Omental fat pad (tissue), 3 donors: ENCODE measurements at regions not wholly inside any gene's neighbourhood (a gene's known extent, or its start where the extent isn't known, plus 50 kb on each side); places are given as distances from the start of the nearest gene placed in this dataset.

Source experiments
- ATAC-seq: fragments of 150-250 bp; one replicate; pipeline ENCODE4 v1.9.1; 2016; ENCODE audit warnings: mild to moderate bottlenecking, moderate library complexity; ENCODE audit not compliant: low FRiP score
- DNase-seq: peaks from one replicate; pipeline ENCODE4 v3.0.0-alpha.2; 2019; ENCODE audit warnings: low spot score
- TF ChIP-seq, protein P1 (sequence below), 3 donors: fragments of 450-650 bp; IDR thresholded peaks; one replicate each; pipeline ENCODE4 v1.5.1; 2016 to 2017; ENCODE audit warnings: antibody characterized with exemption in 3 of 3, mild to moderate bottlenecking in 3 of 3, moderate library complexity in 2 of 3

- DNase-seq (no peak), ATAC-seq (no peak)
- TF ChIP-seq, protein P1, sequence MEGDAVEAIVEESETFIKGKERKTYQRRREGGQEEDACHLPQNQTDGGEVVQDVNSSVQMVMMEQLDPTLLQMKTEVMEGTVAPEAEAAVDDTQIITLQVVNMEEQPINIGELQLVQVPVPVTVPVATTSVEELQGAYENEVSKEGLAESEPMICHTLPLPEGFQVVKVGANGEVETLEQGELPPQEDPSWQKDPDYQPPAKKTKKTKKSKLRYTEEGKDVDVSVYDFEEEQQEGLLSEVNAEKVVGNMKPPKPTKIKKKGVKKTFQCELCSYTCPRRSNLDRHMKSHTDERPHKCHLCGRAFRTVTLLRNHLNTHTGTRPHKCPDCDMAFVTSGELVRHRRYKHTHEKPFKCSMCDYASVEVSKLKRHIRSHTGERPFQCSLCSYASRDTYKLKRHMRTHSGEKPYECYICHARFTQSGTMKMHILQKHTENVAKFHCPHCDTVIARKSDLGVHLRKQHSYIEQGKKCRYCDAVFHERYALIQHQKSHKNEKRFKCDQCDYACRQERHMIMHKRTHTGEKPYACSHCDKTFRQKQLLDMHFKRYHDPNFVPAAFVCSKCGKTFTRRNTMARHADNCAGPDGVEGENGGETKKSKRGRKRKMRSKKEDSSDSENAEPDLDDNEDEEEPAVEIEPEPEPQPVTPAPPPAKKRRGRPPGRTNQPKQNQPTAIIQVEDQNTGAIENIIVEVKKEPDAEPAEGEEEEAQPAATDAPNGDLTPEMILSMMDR (IDR thresholded peaks at IDR 0.05), result no peak
These were observed 535.6 kb upstream of the FSIP2 start for GRCh38 chr2:185202945-185203528.

- no peak for ATAC-seq
These were observed 530.3 kb upstream of the FSIP2 start for GRCh38 chr2:185208261-185208660.

GRCh38 chr2:185215497-185215896 lies 523.1 kb upstream of the FSIP2 start:
- DNase-seq (no peak), ATAC-seq (no peak)
- TF ChIP-seq, protein P1 (IDR thresholded peaks at IDR 0.05), result no peak

More at GRCh38 chr2:185208261-185208660, 530.3 kb upstream of the FSIP2 start:
- TF ChIP-seq, protein P1 (IDR thresholded peaks at IDR 0.05), result no peak
- DNase-seq, result no peak

- ATAC-seq (no peak), DNase-seq (no peak)
- TF ChIP-seq, protein P1 (IDR thresholded peaks at IDR 0.05), result no peak
These were observed 518.6 kb upstream of the FSIP2 start for GRCh38 chr2:185219981-185220380.

GRCh38 chr2:185222311-185222710 lies 516.3 kb upstream of the FSIP2 start:
- ATAC-seq, result no peak
- no peak for DNase-seq
- TF ChIP-seq, protein P1 (IDR thresholded peaks at IDR 0.05), result no peak

DNA sequence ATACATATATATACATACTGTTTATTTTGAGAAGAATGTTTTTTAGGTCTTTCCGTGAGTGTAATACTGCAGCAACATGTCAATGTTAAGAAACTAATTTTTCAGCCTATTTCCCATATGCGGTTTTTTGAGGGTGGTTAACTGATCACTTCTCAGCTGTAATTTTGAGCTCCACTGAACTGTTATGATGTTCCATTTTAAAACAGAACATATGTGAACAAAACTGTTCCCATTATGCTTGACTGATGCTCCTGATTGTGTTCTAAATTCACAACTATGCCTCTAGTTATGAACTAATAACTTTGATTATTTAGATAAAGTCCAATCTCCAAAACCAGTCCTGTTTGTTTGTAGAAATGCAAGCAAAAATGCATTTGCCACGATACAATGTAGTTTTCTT lies 511.2 kb upstream of the FSIP2 start:
- TF ChIP-seq, protein P1 (IDR thresholded peaks at IDR 0.05), result no peak
- ATAC-seq, result no peak
- no peak for DNase-seq

DNA sequence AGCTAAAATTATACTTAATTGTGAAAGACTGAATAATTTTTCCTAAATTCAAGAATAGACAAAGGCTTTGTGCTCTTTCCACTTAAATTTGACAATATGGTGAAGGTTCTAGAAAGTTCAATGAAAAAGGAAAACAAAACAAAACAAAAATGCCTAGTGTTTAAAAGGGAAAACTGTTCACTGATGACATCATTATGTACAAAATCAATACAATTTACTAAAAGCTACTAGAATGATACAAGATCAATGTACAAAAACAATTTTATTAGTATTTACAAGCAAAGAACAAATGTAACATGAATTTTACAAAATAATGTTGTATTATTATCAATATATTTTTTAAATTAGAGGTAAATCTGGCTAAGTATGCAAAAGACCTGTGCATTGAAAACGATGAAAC lies 499.1 kb upstream of the FSIP2 start:
- no peak for ATAC-seq
- TF ChIP-seq, protein P1 (IDR thresholded peaks at IDR 0.05), result no peak
- DNase-seq, result no peak
